GM06990 (cell line): ENCODE measurements at regions not wholly inside any gene's neighbourhood (a gene's known extent, or its start where the extent isn't known, plus 50 kb on each side); places are given as distances from the start of the nearest gene placed in this dataset.
A peak's percentile ranks its signal among the peaks of the same experiment; 100 is the strongest.
"Not testable (repeated sequence)": the region's sequence is repeated elsewhere in the genome, so short reads cannot be mapped to it uniquely, and the experiment has no call there.

Experiments used
- DNase-seq: peaks from one replicate; pipeline ENCODE4 v3.0.0-alpha.2; 2011; ENCODE audit not compliant: insufficient read length; ENCODE audit errors: extremely low read depth
- H3K27me3 ChIP-seq: replicated peaks from 2 replicates; pipeline ENCODE4 v1.6.0; 2011; ENCODE audit warnings: low read length; ENCODE audit not compliant: control insufficient read depth, insufficient read depth
- H3K36me3 ChIP-seq: 2 replicates; pipeline ENCODE4 v1.5.1; 2011; ENCODE audit warnings: low read length; ENCODE audit not compliant: control insufficient read depth, insufficient read depth
- H3K4me3 ChIP-seq: replicated peaks from 2 replicates; pipeline ENCODE4 v1.5.1; 2011; ENCODE audit warnings: low read depth, mild to moderate bottlenecking, control low read depth, low read length
- CTCF ChIP-seq: IDR thresholded peaks from 2 replicates; pipeline ENCODE4 v1.5.1; 2011; ENCODE audit warnings: low read length, control low read depth, mild to moderate bottlenecking, inconsistent platforms; ENCODE audit not compliant: insufficient read depth, poor library complexity, severe bottlenecking

- Histone ChIP-seq H3K27me3 (no peaks in the 10 kb centered on the region), H3K4me3 (no peak overlapping the region), H3K36me3 (no peaks in the 10 kb centered on the region)
- TF ChIP-seq CTCF: no peak
- no peak for DNase-seq
Observed at GRCh38 chr5:128842241-128842640, 123.0 kb upstream of the SLC27A6 start.

GRCh38 chr5:128844354-128844923, 120.8 kb upstream of the SLC27A6 start:
- no peak for DNase-seq
- TF ChIP-seq CTCF: peak; percentile 5
- Histone ChIP-seq H3K36me3 (no peaks in the 10 kb centered on the region), H3K4me3 (no peak overlapping the region), H3K27me3 (no peaks in the 10 kb centered on the region)

DNA sequence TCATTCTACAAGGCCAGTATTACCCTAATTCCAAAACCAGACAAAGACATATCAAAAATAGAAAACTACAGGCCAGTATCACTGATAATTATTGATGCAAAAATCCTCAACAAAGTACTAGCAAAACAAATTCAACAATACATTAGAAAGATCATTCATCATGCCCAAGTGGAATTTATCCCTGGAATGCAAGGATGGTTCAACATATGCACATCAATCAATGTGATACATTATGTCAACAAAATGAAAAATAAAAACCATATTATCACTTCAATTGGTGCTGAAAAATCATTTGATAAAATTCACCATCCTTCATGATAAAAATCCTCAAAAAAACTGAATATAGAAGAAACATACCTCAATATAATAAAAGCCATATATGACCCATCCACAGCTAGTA, 115.2 kb upstream of the SLC27A6 start:
- DNase-seq: no peak
- no peaks in the 10 kb centered on the region for H3K27me3 ChIP-seq
- H3K36me3 ChIP-seq: no peaks in the 10 kb centered on the region
- H3K4me3 ChIP-seq: no peak overlapping the region
- TF ChIP-seq CTCF: no peak

- H3K27me3 ChIP-seq: no peaks in the 10 kb centered on the region
- no peak overlapping the region for H3K4me3 ChIP-seq
- DNase-seq: no peak
- TF ChIP-seq CTCF: no peak
- H3K36me3 ChIP-seq: no peaks in the 10 kb centered on the region
Observed at GRCh38 chr5:128854931-128855330, 110.4 kb upstream of the SLC27A6 start.

DNA sequence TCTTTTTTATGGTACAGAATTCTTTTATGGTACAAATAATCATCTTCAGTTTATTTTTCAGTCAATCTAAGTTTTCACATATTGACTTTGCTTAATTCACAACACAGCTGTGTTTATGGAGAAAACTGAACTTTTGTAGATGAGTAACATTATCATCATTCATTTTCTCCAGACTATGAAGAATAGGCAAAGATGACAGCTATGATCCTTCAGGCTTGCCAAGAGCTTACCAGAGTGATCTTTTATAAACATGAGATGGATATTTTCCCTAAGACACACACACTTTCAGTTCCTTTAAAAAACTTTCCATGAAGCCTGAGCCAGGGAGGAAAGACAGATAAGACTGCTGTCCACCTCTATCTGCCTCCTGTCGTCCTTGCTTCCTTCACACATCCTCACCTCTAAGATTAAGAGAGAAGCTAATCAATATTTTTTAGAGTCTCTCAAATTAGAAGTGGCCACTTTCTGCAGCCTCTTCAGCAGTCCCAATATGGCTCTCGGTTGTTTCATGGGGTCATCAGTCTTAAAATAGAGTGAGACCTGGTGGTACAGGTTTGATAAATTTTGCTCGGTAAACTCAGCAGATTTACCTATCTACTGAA, 108.1 kb upstream of the SLC27A6 start:
- H3K27me3 ChIP-seq: no peaks in the 10 kb centered on the region
- no peak for DNase-seq
- TF ChIP-seq CTCF: no peak
- H3K4me3 ChIP-seq: no peak overlapping the region
- H3K36me3 ChIP-seq: no peaks in the 10 kb centered on the region

- H3K36me3 ChIP-seq: no peaks in the 10 kb centered on the region
- no peak overlapping the region for H3K4me3 ChIP-seq
- no peak for TF ChIP-seq CTCF
- DNase-seq: no peak
- H3K27me3 ChIP-seq: no peaks in the 10 kb centered on the region
Observed at GRCh38 chr5:128858995-128859394, 106.3 kb upstream of the SLC27A6 start.

DNA sequence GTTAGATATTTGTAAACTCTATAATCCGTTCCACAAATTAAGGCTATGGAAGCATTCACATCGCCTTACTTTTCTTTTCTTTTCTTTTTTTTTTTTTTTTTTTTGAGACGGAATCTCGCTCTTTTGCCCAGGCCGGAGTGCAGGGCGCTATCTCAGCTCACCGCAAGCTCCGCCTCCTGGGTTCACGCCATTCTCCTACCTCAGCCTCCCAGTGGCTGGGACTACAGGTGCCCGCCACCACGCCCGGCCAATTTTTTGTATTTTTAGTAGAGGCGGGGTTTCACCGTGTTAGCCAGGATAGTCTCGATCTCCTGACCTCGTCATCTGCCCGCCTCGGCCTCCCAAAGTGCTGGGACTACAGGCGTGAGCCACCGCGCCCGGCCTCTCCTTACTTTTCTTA, 104.1 kb upstream of the SLC27A6 start:
- not testable (repeated sequence) for H3K27me3 ChIP-seq, H3K4me3 ChIP-seq, H3K36me3 ChIP-seq, DNase-seq
